ENCODE measurements at regions not wholly inside any gene's neighbourhood (a gene's known extent, or its start where the extent isn't known, plus 50 kb on each side); places are given as distances from the start of the nearest gene placed in this dataset.

DNA sequence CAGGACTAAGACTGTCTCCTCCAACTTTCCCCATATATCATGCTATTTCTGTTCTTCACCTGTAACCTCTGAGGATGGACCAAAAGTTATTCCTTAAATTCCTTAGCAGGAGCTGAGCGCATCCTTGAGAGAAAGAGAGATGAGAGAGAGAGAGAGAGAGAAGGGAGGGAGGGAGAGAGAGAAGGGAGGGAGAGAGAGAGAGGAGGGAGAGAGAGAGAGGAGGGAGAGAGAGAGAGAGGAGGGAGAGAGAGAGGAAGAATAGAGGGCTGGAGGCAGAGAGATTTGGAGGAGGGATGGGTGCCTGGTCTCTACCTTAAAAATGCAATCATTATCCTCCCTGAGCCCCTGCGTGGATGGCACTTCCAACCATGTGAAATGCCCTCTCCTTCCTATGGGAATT is 73.6 kb downstream of the BMP2 start:
- Histone ChIP-seq H3K36me3 (ENCODE audit: control insufficient read depth, insufficient read depth, low read length) (no peaks in the 10 kb centered on the region), H3K9me3 (ENCODE audit: control insufficient read depth, low read length) (no peaks in the 10 kb centered on the region), H3K9ac (ENCODE audit: extremely low read depth, low read length, poor library complexity, severe bottlenecking) (no peak overlapping the region), H3K27ac (ENCODE audit: low read depth, low read length) (no peak overlapping the region), H3K4me1 (ENCODE audit: control insufficient read depth, insufficient read depth, low read length) (peaks cover 17% of the 10 kb centered on the region), H3K27me3 (ENCODE audit: control insufficient read depth, insufficient read depth, low read length, poor library complexity, severe bottlenecking) (no peaks in the 10 kb centered on the region), H3K4me3 (ENCODE audit: low read length) (no peak overlapping the region)
- Mint-ChIP-seq H3K36me3 (ENCODE audit: low read depth) (no peaks in the 10 kb centered on the region), H3K9me3 (no peaks in the 10 kb centered on the region), H3K27me3 (ENCODE audit: insufficient read depth) (no peaks in the 10 kb centered on the region), H3K4me1 (peaks cover 46% of the 10 kb centered on the region), H3K4me3 (no peak overlapping the region), H3K27ac (no peak overlapping the region)
- no peak for DNase-seq
- TF ChIP-seq CTCF (conservative IDR thresholded peaks at IDR 0.05): no peak
- 98% methylated on average over 2 of the region's 2 CpGs; no CpG with 5 or more reads in 1 of the 2 experiments for WGBS, 2 experiments (ENCODE audit: insufficient coverage in 1 of 2, insufficient read length in 1 of 2)

DNA sequence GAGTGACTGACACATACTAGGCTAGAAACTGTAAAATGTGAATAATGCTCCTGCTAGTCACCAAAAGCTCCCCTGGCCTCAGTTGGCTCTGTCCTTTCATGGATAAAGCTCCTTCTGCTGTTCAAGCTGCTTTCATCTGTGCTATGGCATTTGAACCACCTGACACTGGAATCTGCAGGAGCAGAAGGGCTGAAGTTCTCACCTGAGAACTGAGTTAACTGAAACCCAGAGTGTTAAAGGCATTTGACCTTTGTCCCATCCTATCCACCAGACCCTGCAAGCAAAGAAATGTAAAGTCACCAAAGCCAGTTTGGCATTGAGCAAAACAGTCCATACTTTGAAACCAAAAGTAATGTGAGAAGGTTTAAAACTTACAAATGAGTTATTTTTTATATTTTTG is 77.7 kb downstream of the BMP2 start:
- no peaks in the 10 kb centered on the region for H3K9me3 ChIP-seq (ENCODE audit: control insufficient read depth, low read length)
- Mint-ChIP-seq H3K9me3 (peaks cover 2% of the 10 kb centered on the region), H3K27ac (peak overlapping the region; percentile 23), H3K4me3 (no peak overlapping the region), H3K27me3 (ENCODE audit: insufficient read depth) (no peaks in the 10 kb centered on the region), H3K36me3 (ENCODE audit: low read depth) (no peaks in the 10 kb centered on the region), H3K4me1 (peaks cover 45% of the 10 kb centered on the region)
- H3K9ac ChIP-seq (ENCODE audit: extremely low read depth, low read length, poor library complexity, severe bottlenecking): no peak overlapping the region
- no peaks in the 10 kb centered on the region for H3K36me3 ChIP-seq (ENCODE audit: control insufficient read depth, insufficient read depth, low read length)
- H3K4me3 ChIP-seq (ENCODE audit: low read length): no peak overlapping the region
- H3K4me1 ChIP-seq (ENCODE audit: control insufficient read depth, insufficient read depth, low read length): peaks cover 23% of the 10 kb centered on the region
- DNase-seq: no peak
- H3K27ac ChIP-seq (ENCODE audit: low read depth, low read length): no peak overlapping the region
- H3K27me3 ChIP-seq (ENCODE audit: control insufficient read depth, insufficient read depth, low read length, poor library complexity, severe bottlenecking): no peaks in the 10 kb centered on the region
- TF ChIP-seq CTCF (conservative IDR thresholded peaks at IDR 0.05): no peak

DNA sequence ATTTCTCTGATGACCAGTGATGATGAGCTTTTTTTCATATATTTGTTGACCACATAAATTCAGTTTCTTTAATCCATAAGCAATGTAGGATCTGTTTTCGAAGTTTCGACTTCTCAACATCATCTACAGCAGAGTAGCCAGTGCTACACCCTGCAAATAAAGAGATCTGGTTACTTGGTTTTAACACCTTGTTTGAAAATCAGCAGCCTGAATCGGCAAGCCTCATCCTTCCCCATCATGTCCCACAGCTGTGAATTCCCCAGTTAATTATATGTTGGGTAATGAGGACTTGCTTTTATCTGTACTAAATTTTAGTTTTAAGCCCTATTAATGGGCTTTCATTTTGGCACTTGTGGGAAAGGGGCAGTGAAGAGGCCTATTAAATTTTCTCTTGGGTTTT is 80.6 kb downstream of the BMP2 start:
- Mint-ChIP-seq H3K9me3 (peaks cover 2% of the 10 kb centered on the region), H3K4me3 (no peak overlapping the region), H3K27me3 (ENCODE audit: insufficient read depth) (no peaks in the 10 kb centered on the region), H3K36me3 (ENCODE audit: low read depth) (no peaks in the 10 kb centered on the region), H3K4me1 (peaks cover 49% of the 10 kb centered on the region), H3K27ac (peak overlapping the region; percentile 42)
- Histone ChIP-seq H3K36me3 (ENCODE audit: control insufficient read depth, insufficient read depth, low read length) (no peaks in the 10 kb centered on the region), H3K4me1 (ENCODE audit: control insufficient read depth, insufficient read depth, low read length) (peaks cover 32% of the 10 kb centered on the region), H3K9ac (ENCODE audit: extremely low read depth, low read length, poor library complexity, severe bottlenecking) (peak overlapping the region; percentile 50), H3K27ac (ENCODE audit: low read depth, low read length) (no peak overlapping the region), H3K9me3 (ENCODE audit: control insufficient read depth, low read length) (no peaks in the 10 kb centered on the region), H3K27me3 (ENCODE audit: control insufficient read depth, insufficient read depth, low read length, poor library complexity, severe bottlenecking) (no peaks in the 10 kb centered on the region), H3K4me3 (ENCODE audit: low read length) (peak overlapping the region; percentile 32)
- no peak for DNase-seq
- WGBS, 2 experiments (ENCODE audit: insufficient coverage in 1 of 2, insufficient read length in 1 of 2): 56 to 83% methylated on average over 2 to 3 of the region's 3 CpGs
- TF ChIP-seq CTCF (conservative IDR thresholded peaks at IDR 0.05): no peak

Measured in endodermal cell (in vitro differentiated cells).